Esophagus muscularis mucosa (tissue), 4 donors: ENCODE measurements at regions not wholly inside any gene's neighbourhood (a gene's known extent, or its start where the extent isn't known, plus 50 kb on each side); places are given as distances from the start of the nearest gene placed in this dataset.

Experiments
- DNase-seq: peaks from one replicate; pipeline ENCODE4 v3.0.0-alpha.2; 2017; ENCODE audit errors: extremely low spot score
- H3K27ac ChIP-seq, 4 donors: fragments of 200-600 bp; sonication (generic); replicated peaks in 1 of 4; 1 replicate in 3 of 4; 2 replicates in 1 of 4; pipeline ENCODE4 v1.5.1; 2016 to 2019; ENCODE audit warnings: mild to moderate bottlenecking in 1 of 4
- H3K27me3 ChIP-seq, 4 donors: fragments of 200-600 bp; sonication (generic); one replicate each; pipeline versions ENCODE4 v1.5.1 to v1.6.0; 2016 to 2019
- H3K36me3 ChIP-seq, 4 donors: fragments of 200-600 bp; sonication (generic); one replicate each; pipeline ENCODE4 v1.5.1; 2016 to 2019
- H3K4me1 ChIP-seq, 4 donors: fragments of 200-600 bp; sonication (generic); one replicate each; pipeline ENCODE4 v1.5.1; 2016 to 2019
- H3K4me3 ChIP-seq, 4 donors: fragments of 200-600 bp; sonication (generic); 1 replicate in 2 of 4; 2 replicates in 2 of 4; pipeline ENCODE4 v1.5.1; 2016 to 2019; ENCODE audit warnings: mild to moderate bottlenecking in 4 of 4, moderate library complexity in 1 of 4
- H3K9me3 ChIP-seq, 4 donors: fragments of 200-600 bp; sonication (generic); 1 replicate in 3 of 4; 2 replicates in 1 of 4; pipeline ENCODE4 v1.5.1; 2016 to 2019
- EP300 ChIP-seq: sonication (generic); formaldehyde crosslinking; IDR thresholded peaks from one replicate; pipeline ENCODE4 v1.6.1; 2017; ENCODE audit warnings: antibody characterized with exemption
- POLR2A ChIP-seq: fragments of 450-650 bp; IDR thresholded peaks from one replicate; pipeline ENCODE4 v1.6.1; 2017; ENCODE audit warnings: antibody characterized with exemption, moderate library complexity, mild to moderate bottlenecking, low read depth
- POLR2AphosphoS5 ChIP-seq, 2 donors: sonication (generic); formaldehyde crosslinking; IDR thresholded peaks; one replicate each; pipeline ENCODE4 v1.6.1; 2017; ENCODE audit warnings: antibody characterized with exemption in 2 of 2
- WGBS: methylation state at CpG from one replicate; pipeline ENCODE4 v1.1.5; 2018; 5-methylcytosine and 5-hydroxymethylcytosine counted together
- intact Hi-C: fragments of 100-400 bp; cut with DNase I; formaldehyde crosslinking; loops from one replicate; pipeline ENCODE4 v1.15.1; 2023
- TF ChIP-seq, protein P1 (sequence below), 3 experiments: fragments of 200-600 bp in 2 of 3; fragments of 450-650 bp in 1 of 3; sonication (generic) in 2 of 3; IDR thresholded peaks; one replicate each; pipeline ENCODE4 v1.5.1; 2017 to 2019; ENCODE audit warnings: antibody characterized with exemption in 3 of 3, mild to moderate bottlenecking in 2 of 3, moderate library complexity in 1 of 3

DNA sequence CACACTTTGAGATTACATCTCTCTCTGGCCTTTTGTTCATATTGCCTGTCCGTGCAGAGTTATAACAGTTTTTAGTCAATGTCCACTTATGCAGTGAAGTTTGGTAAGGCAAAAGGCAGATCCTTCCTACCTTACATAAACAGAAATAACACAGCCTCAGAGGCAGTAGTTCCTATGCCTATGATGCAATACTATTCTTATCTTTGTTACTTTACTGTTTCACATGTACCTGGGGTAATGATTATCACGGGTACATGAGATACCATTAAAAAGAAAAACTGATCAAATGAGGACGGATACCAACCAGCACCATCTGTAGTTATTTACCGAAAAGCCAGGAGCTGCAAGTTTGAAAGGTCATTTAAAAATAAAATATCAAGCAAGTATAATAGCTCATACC, 166.8 kb downstream of the BTC start:
- no peaks in the 10 kb centered on the region for H3K9me3 ChIP-seq
- TF ChIP-seq POLR2AphosphoS5 (IDR thresholded peaks at IDR 0.05) (no peak), EP300 (no peak), POLR2A (no peak)
- TF ChIP-seq, protein P1, sequence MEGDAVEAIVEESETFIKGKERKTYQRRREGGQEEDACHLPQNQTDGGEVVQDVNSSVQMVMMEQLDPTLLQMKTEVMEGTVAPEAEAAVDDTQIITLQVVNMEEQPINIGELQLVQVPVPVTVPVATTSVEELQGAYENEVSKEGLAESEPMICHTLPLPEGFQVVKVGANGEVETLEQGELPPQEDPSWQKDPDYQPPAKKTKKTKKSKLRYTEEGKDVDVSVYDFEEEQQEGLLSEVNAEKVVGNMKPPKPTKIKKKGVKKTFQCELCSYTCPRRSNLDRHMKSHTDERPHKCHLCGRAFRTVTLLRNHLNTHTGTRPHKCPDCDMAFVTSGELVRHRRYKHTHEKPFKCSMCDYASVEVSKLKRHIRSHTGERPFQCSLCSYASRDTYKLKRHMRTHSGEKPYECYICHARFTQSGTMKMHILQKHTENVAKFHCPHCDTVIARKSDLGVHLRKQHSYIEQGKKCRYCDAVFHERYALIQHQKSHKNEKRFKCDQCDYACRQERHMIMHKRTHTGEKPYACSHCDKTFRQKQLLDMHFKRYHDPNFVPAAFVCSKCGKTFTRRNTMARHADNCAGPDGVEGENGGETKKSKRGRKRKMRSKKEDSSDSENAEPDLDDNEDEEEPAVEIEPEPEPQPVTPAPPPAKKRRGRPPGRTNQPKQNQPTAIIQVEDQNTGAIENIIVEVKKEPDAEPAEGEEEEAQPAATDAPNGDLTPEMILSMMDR (IDR thresholded peaks at IDR 0.05), result no peak
- H3K27ac ChIP-seq, result no peak overlapping the region
- no peaks in the 10 kb centered on the region for H3K36me3 ChIP-seq
- H3K27me3 ChIP-seq, result no peaks in the 10 kb centered on the region
- WGBS, result 84% methylated on average over 4 of the region's 4 CpGs
- no peak for DNase-seq
- peaks cover 4 to 27% (median 16%) of the 10 kb centered on the region in 4 donors for H3K4me1 ChIP-seq
- no peak overlapping the region for H3K4me3 ChIP-seq
- intact Hi-C loops, result no loop called here

DNA sequence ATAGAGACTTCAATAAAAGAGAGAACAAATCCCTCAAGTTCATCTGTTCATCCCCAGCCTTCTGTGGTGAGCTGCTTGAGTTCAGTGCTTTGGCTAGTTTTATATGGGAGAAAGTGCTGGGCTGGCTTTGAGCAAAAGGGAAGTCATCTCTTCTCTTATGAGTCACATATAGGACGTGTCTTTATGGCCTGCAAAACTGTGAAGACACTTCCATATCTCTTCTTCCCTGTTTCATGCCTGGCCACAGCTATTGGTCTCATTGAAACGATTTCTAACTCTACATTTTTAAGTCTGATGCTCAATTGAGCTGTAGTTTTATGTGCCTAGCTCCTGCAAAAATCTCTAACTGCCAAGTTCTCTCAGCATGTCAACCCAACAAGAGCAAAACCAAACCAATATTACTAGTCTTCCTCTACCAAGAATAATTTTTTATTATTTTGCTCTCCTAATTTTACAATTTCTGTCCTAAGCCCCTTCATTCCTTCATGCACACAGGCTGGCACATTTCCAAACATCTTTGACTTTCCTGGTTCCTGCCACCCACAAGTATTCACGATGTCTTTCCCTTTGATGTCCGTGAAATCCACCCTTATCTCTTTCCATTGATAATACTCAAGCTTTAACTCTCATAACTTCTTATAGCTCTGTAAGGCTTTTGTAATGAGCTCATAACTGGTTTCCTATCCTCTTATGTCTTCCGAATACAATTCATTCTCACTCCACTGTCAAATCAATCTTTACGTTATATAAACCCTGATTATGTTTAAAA, 165.3 kb downstream of the BTC start:
- H3K36me3 ChIP-seq, result no peaks in the 10 kb centered on the region
- intact Hi-C loops, result no loop called here

DNA sequence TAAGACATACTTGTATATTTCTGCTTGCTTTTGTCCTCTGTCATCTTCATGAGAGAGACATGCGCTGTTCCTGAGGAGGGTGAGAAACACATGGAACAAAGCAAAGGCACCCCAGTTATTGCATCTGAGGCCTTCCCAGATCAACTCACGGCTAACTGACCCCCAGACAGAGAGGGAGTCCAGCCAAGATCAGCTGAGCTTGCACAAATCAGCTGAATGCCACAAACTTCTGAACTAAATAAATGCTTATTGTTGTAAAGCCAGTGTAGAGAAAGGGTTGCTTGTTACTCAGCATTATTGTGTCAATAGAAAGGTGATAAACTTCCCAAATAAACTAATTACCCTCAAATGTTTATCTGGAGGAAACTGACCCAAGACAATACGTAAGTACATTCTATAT, 163.8 kb downstream of the BTC start:
- no peaks in the 10 kb centered on the region for H3K9me3 ChIP-seq
- no peak for DNase-seq
- 95% methylated on average over 3 of the region's 3 CpGs for WGBS

More for the DNA sequence above, 165.3 kb downstream of the BTC start:
- Histone ChIP-seq H3K4me3 (no peak overlapping the region), H3K27ac (no peak overlapping the region), H3K9me3 (no peaks in the 10 kb centered on the region), H3K27me3 (no peaks in the 10 kb centered on the region), H3K4me1 (peaks cover 4 to 23% (median 12%) of the 10 kb centered on the region in 4 donors)
- DNase-seq, result no peak
- 75% methylated on average over 6 of the region's 6 CpGs for WGBS
- TF ChIP-seq, protein P1 (IDR thresholded peaks at IDR 0.05), result no peak
- no peak for TF ChIP-seq EP300
- TF ChIP-seq POLR2AphosphoS5 (IDR thresholded peaks at IDR 0.05), result no peak
- TF ChIP-seq POLR2A, result no peak

DNA sequence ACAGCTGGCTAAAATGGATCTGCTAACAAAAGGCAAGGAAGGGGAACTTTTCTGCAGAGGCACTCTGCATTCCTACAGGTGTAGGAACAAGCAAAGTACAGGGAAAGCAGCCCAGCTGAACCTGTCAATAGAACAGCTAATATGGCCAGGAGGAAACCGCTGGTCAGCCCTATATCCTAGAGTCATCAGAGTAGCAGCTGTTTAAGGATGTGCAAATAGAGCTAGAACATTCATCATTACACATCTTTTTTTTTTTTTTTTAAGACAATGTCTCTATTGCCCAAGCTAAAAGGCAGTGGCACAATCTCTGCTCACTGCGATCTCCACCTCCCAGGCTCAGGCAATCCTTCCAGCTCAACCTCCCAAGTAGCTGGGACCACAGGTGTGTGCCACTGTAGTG, 163.0 kb downstream of the BTC start:
- Histone ChIP-seq H3K27me3 (no peaks in the 10 kb centered on the region), H3K36me3 (no peaks in the 10 kb centered on the region), H3K4me1 (peaks cover 0 to 1% (median 0%) of the 10 kb centered on the region in 4 donors), H3K27ac (no peak overlapping the region), H3K4me3 (no peak overlapping the region), H3K9me3 (no peaks in the 10 kb centered on the region)
- intact Hi-C loops, result no loop called here
- 73% methylated on average over 2 of the region's 2 CpGs for WGBS
- no peak for DNase-seq
- TF ChIP-seq, protein P1 (IDR thresholded peaks at IDR 0.05), result no peak
- no peak for TF ChIP-seq POLR2AphosphoS5 (IDR thresholded peaks at IDR 0.05)
- TF ChIP-seq POLR2A, result no peak
- no peak for TF ChIP-seq EP300

More for the DNA sequence above, 163.8 kb downstream of the BTC start:
- no peak for TF ChIP-seq EP300
- TF ChIP-seq, protein P1 (IDR thresholded peaks at IDR 0.05), result no peak
- no peak for TF ChIP-seq POLR2AphosphoS5 (IDR thresholded peaks at IDR 0.05)
- no peak for TF ChIP-seq POLR2A
- H3K4me3 ChIP-seq, result no peak overlapping the region
- peaks cover 0 to 9% (median 0%) of the 10 kb centered on the region in 4 donors for H3K4me1 ChIP-seq
- no peaks in the 10 kb centered on the region for H3K27me3 ChIP-seq
- no peaks in the 10 kb centered on the region for H3K36me3 ChIP-seq
- H3K27ac ChIP-seq, result no peak overlapping the region
- intact Hi-C loops, result no loop called here

DNA sequence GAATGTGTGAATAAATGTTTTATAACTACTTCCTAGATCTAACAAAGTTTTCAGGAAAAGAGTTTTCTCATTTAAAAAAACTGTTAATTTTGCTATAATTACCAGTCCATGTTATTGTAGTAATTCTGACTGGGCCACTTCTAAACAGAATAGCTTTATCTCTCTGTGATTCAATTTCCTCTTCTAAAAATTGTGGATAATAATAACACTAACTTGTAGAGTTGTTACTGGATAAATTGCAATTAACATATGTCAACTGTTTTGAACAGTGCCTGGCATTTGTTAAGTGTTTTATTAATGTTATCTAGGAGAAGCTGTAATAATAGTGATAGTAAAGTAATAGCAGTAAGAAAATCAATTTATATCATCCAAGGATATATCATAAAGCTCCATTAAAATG, 162.3 kb downstream of the BTC start:
- DNase-seq, result no peak
- intact Hi-C loops, result no loop called here

More for the DNA sequence above, 162.3 kb downstream of the BTC start:
- TF ChIP-seq, protein P1 (IDR thresholded peaks at IDR 0.05), result no peak
- TF ChIP-seq POLR2AphosphoS5 (IDR thresholded peaks at IDR 0.05), result no peak
- no peak for TF ChIP-seq EP300
- no peak for TF ChIP-seq POLR2A
- Histone ChIP-seq H3K27me3 (no peaks in the 10 kb centered on the region), H3K4me1 (no peaks in the 10 kb centered on the region), H3K4me3 (no peak overlapping the region), H3K9me3 (no peaks in the 10 kb centered on the region), H3K27ac (no peak overlapping the region), H3K36me3 (no peaks in the 10 kb centered on the region)
